ENCODE measurements at regions not wholly inside any gene's neighbourhood (a gene's known extent, or its start where the extent isn't known, plus 50 kb on each side); places are given as distances from the start of the nearest gene placed in this dataset.

- intact Hi-C loops (cut with DNase I) = no loop called here
- ATAC-seq (ENCODE audit: low FRiP score) = no peak
- WGBS, 2 donors = 83 to 88% methylated on average over 7 of the region's 7 CpGs
These were observed 57.9 kb downstream of the PYDC2 start for GRCh38 chr3:191518861-191519260.

DNA sequence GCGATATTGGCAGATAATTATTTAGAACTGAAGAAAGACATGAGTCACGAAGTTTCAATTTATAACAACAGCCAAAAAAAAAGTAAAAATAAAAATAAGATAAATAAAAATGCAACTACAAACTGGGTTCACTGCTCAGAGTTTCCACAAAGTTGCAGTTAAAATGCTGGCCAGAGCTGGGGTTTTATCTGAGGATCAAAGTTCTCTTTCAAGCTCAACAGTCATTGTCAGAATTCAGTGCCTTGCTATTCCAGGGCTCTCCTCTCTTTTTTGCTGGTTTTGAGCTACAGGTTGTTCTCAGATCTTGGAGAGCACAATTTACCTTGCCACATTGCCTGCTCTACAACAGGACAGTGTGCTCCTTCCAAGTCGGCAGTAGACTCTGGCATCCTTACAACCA lies 60.1 kb downstream of the PYDC2 start:
- WGBS, 2 donors = 80 to 86% methylated on average over 3 of the region's 3 CpGs
- Histone ChIP-seq H3K9me3 (ENCODE audit: control insufficient read depth, low read length) (no peaks in the 10 kb centered on the region), H3K27me3 (ENCODE audit: control insufficient read depth in 1 of 2, insufficient read depth in 2 of 2, low read length in 1 of 2) (no peaks in the 10 kb centered on the region), H3K4me3 (ENCODE audit: low read length in 2 of 2) (no peak overlapping the region), H3K27ac (ENCODE audit: low read depth in 1 of 2, low read length in 2 of 2) (no peak overlapping the region), H3K4me1 (ENCODE audit: control insufficient read depth in 1 of 2, insufficient read depth in 2 of 2, low read length in 2 of 2) (no peaks in the 10 kb centered on the region), H3K36me3 (ENCODE audit: control insufficient read depth in 1 of 2, insufficient read depth in 2 of 2, low read length in 1 of 2) (no peaks in the 10 kb centered on the region)
- DNase-seq = no peak
- intact Hi-C loops (cut with DNase I) = no loop called here
- no peak for ATAC-seq (ENCODE audit: low FRiP score)

More at GRCh38 chr3:191518861-191519260, 57.9 kb downstream of the PYDC2 start:
- H3K27me3 ChIP-seq (ENCODE audit: control insufficient read depth in 1 of 2, insufficient read depth in 2 of 2, low read length in 1 of 2) = no peaks in the 10 kb centered on the region
- H3K4me3 ChIP-seq (ENCODE audit: low read length in 2 of 2) = no peak overlapping the region
- no peaks in the 10 kb centered on the region for H3K9me3 ChIP-seq (ENCODE audit: control insufficient read depth, low read length)
- no peak overlapping the region for H3K27ac ChIP-seq (ENCODE audit: low read depth in 1 of 2, low read length in 2 of 2)
- no peaks in the 10 kb centered on the region for H3K4me1 ChIP-seq (ENCODE audit: control insufficient read depth in 1 of 2, insufficient read depth in 2 of 2, low read length in 2 of 2)
- no peaks in the 10 kb centered on the region for H3K36me3 ChIP-seq (ENCODE audit: control insufficient read depth in 1 of 2, insufficient read depth in 2 of 2, low read length in 1 of 2)
- no peak for DNase-seq

DNA sequence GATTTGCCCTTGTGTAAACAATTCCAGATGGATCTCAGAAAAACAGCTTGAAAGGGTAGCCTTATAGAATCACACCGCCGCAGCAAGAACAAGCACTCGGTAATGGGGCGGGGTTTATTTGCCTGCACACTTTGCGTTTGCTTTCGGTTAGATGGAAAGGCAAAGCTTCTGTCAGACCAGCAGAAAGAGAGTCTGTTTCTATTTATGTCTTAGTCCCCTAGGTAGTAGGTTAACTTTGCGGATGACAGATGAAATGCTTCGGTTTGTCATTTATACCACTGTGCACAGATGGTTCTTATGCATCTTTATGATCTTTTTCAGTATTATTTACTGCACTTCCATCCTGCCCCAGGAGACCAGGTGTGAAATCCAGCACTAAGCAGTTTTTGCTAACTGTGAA lies 62.2 kb downstream of the PYDC2 start:
- Histone ChIP-seq H3K36me3 (ENCODE audit: control insufficient read depth in 1 of 2, insufficient read depth in 2 of 2, low read length in 1 of 2) (no peaks in the 10 kb centered on the region), H3K27me3 (ENCODE audit: control insufficient read depth in 1 of 2, insufficient read depth in 2 of 2, low read length in 1 of 2) (no peaks in the 10 kb centered on the region), H3K4me1 (ENCODE audit: control insufficient read depth in 1 of 2, insufficient read depth in 2 of 2, low read length in 2 of 2) (no peaks in the 10 kb centered on the region), H3K27ac (ENCODE audit: low read depth in 1 of 2, low read length in 2 of 2) (no peak overlapping the region), H3K4me3 (ENCODE audit: low read length in 2 of 2) (no peak overlapping the region), H3K9me3 (ENCODE audit: control insufficient read depth, low read length) (no peaks in the 10 kb centered on the region)
- WGBS, 2 donors = 74 to 78% methylated on average over 8 of the region's 8 CpGs
- no peak for DNase-seq
- no peak for ATAC-seq (ENCODE audit: low FRiP score)
- intact Hi-C loops (cut with DNase I) = no loop called here

DNA sequence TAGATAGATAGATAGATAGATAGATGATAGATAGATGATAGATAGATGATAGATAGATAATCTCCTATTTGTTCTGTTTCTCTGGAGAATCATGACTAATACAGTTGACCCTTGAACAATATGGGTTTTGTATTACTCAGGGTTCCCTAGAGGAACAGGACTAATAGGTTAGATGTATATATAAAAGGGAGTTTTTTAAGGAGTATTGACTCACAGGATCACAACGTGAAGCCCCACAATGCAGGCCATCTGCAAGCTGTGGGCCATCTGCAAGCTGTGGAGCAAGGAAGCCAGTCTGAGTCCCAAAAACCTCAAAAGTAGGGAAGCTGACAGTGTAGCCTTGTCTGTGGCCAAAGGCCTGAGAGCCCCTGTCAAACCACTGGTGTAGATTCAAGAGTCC lies 67.6 kb downstream of the PYDC2 start:
- H3K36me3 ChIP-seq (ENCODE audit: control insufficient read depth in 1 of 2, insufficient read depth in 2 of 2, low read length in 1 of 2) = no peaks in the 10 kb centered on the region
- H3K4me1 ChIP-seq (ENCODE audit: control insufficient read depth in 1 of 2, insufficient read depth in 2 of 2, low read length in 2 of 2) = no peaks in the 10 kb centered on the region
- H3K9me3 ChIP-seq (ENCODE audit: control insufficient read depth, low read length) = no peaks in the 10 kb centered on the region
- no peak for DNase-seq
- H3K4me3 ChIP-seq (ENCODE audit: low read length in 2 of 2) = no peak overlapping the region
- WGBS, 2 donors = 59 to 66% methylated on average over 1 of the region's 1 CpG
- intact Hi-C loops (cut with DNase I) = no loop called here
- ATAC-seq (ENCODE audit: low FRiP score) = no peak
- no peaks in the 10 kb centered on the region for H3K27me3 ChIP-seq (ENCODE audit: control insufficient read depth in 1 of 2, insufficient read depth in 2 of 2, low read length in 1 of 2)
- H3K27ac ChIP-seq (ENCODE audit: low read depth in 1 of 2, low read length in 2 of 2) = no peak overlapping the region

GRCh38 chr3:191529992-191530391 lies 69.0 kb downstream of the PYDC2 start:
- no peak for DNase-seq
- no peaks in the 10 kb centered on the region for H3K36me3 ChIP-seq (ENCODE audit: control insufficient read depth in 1 of 2, insufficient read depth in 2 of 2, low read length in 1 of 2)

DNA sequence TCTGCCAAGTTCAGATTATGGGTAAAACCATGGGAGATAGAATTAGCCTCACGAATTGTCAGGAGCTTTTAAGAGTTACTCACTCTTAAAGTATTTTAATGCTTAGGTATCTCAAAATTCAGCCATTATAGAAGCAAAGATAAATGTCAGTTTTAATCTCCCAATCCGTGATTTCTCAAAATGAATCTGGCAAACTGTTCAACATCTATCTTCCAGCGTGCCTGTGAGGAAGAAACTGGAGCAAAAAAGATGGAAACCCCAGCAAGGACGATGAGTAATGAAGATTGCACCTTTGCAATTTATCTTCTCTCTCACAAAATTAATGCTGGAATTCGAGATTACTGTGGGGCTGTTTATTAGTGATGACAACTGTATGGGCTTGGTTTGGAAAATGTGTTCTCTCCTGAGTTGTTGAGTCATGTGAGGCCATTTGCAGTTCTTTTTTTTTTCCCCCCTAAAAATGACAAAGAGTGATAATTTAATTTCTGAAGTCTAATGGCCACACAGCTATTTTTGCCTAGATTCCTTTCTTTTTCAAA lies 70.5 kb downstream of the PYDC2 start:
- H3K27ac ChIP-seq (ENCODE audit: low read depth in 1 of 2, low read length in 2 of 2) = no peak overlapping the region
- no peak overlapping the region for H3K4me3 ChIP-seq (ENCODE audit: low read length in 2 of 2)
- no peaks in the 10 kb centered on the region for H3K4me1 ChIP-seq (ENCODE audit: control insufficient read depth in 1 of 2, insufficient read depth in 2 of 2, low read length in 2 of 2)
- intact Hi-C loops (cut with DNase I) = no loop called here
- DNase-seq = no peak
- no peak for ATAC-seq (ENCODE audit: low FRiP score)
- no peaks in the 10 kb centered on the region for H3K9me3 ChIP-seq (ENCODE audit: control insufficient read depth, low read length)
- no peaks in the 10 kb centered on the region for H3K36me3 ChIP-seq (ENCODE audit: control insufficient read depth in 1 of 2, insufficient read depth in 2 of 2, low read length in 1 of 2)
- WGBS, 2 donors = 58 to 61% methylated on average over 5 of the region's 5 CpGs
- no peaks in the 10 kb centered on the region for H3K27me3 ChIP-seq (ENCODE audit: control insufficient read depth in 1 of 2, insufficient read depth in 2 of 2, low read length in 1 of 2)

More at GRCh38 chr3:191529992-191530391, 69.0 kb downstream of the PYDC2 start:
- Histone ChIP-seq H3K27me3 (ENCODE audit: control insufficient read depth in 1 of 2, insufficient read depth in 2 of 2, low read length in 1 of 2) (no peaks in the 10 kb centered on the region), H3K27ac (ENCODE audit: low read depth in 1 of 2, low read length in 2 of 2) (no peak overlapping the region), H3K4me1 (ENCODE audit: control insufficient read depth in 1 of 2, insufficient read depth in 2 of 2, low read length in 2 of 2) (no peaks in the 10 kb centered on the region), H3K4me3 (ENCODE audit: low read length in 2 of 2) (no peak overlapping the region), H3K9me3 (ENCODE audit: control insufficient read depth, low read length) (no peaks in the 10 kb centered on the region)
- ATAC-seq (ENCODE audit: low FRiP score) = no peak
- intact Hi-C loops (cut with DNase I) = no loop called here
- WGBS, 2 donors = 86 to 91% methylated on average over 5 of the region's 5 CpGs

DNA sequence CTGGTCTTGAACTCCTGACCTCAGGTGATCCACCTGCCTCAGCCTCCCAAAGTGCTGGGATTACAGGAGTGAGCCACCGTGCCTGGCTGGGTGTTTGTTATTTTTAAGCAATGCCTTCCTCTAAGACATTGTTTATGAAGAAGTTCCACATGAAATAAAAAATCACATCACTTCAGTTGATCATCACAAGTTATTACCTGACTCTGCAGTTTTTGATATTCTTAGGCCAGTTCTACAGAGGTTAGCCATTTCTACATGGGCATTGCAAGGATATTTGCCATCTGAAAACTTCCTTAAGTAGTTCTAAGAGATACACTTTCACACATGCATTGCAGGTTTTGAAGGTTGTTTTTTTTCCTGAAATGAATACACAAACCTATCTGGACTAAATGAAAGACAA lies 82.1 kb downstream of the PYDC2 start:
- WGBS, 2 donors = 77 to 83% methylated on average over 1 of the region's 1 CpG
- H3K9me3 ChIP-seq (ENCODE audit: control insufficient read depth, low read length) = no peaks in the 10 kb centered on the region
- no peaks in the 10 kb centered on the region for H3K4me1 ChIP-seq (ENCODE audit: control insufficient read depth in 1 of 2, insufficient read depth in 2 of 2, low read length in 2 of 2)
- DNase-seq (no peak), ATAC-seq (ENCODE audit: low FRiP score) (no peak)
- intact Hi-C loops (cut with DNase I) = no loop called here
- no peak overlapping the region for H3K4me3 ChIP-seq (ENCODE audit: low read length in 2 of 2)
- H3K27me3 ChIP-seq (ENCODE audit: control insufficient read depth in 1 of 2, insufficient read depth in 2 of 2, low read length in 1 of 2) = no peaks in the 10 kb centered on the region
- H3K27ac ChIP-seq (ENCODE audit: low read depth in 1 of 2, low read length in 2 of 2) = no peak overlapping the region
- H3K36me3 ChIP-seq (ENCODE audit: control insufficient read depth in 1 of 2, insufficient read depth in 2 of 2, low read length in 1 of 2) = no peaks in the 10 kb centered on the region

DNA sequence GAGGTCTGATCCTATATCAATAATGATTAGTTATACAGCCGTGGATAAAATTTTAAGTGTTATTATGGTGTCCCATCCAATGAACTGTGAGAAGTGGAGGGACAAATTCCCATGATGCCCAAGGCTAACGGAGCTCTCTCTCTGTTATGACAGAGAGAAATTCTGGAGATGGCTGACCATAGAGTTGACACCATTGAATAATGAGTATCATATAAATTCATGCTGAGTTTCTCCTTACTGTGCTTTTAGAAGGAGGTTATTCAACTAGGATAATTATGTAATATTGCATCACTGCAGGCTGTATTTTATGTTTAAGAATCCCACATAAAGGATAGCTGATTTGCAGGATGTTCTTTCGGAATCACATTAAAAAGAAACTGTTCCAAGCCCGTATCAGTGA lies 82.9 kb downstream of the PYDC2 start:
- no peak for DNase-seq
- Histone ChIP-seq H3K4me1 (ENCODE audit: control insufficient read depth in 1 of 2, insufficient read depth in 2 of 2, low read length in 2 of 2) (no peaks in the 10 kb centered on the region), H3K27me3 (ENCODE audit: control insufficient read depth in 1 of 2, insufficient read depth in 2 of 2, low read length in 1 of 2) (no peaks in the 10 kb centered on the region), H3K9me3 (ENCODE audit: control insufficient read depth, low read length) (no peaks in the 10 kb centered on the region), H3K36me3 (ENCODE audit: control insufficient read depth in 1 of 2, insufficient read depth in 2 of 2, low read length in 1 of 2) (no peaks in the 10 kb centered on the region), H3K27ac (ENCODE audit: low read depth in 1 of 2, low read length in 2 of 2) (no peak overlapping the region), H3K4me3 (ENCODE audit: low read length in 2 of 2) (no peak overlapping the region)
- WGBS, 2 donors = 81 to 86% methylated on average over 4 of the region's 4 CpGs
- ATAC-seq (ENCODE audit: low FRiP score) = no peak
- intact Hi-C loops (cut with DNase I) = no loop called here

DNA sequence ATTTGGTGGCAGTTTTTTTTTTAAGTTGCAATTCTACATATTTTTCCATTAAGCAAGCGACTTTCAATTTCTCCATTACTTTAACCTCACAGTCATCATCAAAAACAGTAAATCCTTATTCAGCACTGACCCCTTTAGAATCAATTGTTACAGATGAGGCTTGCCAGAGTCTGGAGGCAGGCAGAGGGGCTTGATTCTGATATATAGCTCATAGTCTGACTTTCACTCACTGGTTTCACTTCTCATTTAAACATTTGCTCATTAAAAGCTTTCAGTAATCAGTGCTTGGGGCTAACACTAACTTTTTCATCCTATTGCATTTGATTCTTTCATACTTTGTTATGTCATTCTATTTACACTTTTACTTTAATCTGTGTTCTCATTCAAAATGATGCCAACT lies 88.4 kb downstream of the PYDC2 start:
- no peak for ATAC-seq (ENCODE audit: low FRiP score)
- Histone ChIP-seq H3K4me1 (ENCODE audit: control insufficient read depth in 1 of 2, insufficient read depth in 2 of 2, low read length in 2 of 2) (no peaks in the 10 kb centered on the region), H3K27ac (ENCODE audit: low read depth in 1 of 2, low read length in 2 of 2) (no peak overlapping the region), H3K27me3 (ENCODE audit: control insufficient read depth in 1 of 2, insufficient read depth in 2 of 2, low read length in 1 of 2) (no peaks in the 10 kb centered on the region), H3K4me3 (ENCODE audit: low read length in 2 of 2) (no peak overlapping the region), H3K36me3 (ENCODE audit: control insufficient read depth in 1 of 2, insufficient read depth in 2 of 2, low read length in 1 of 2) (no peaks in the 10 kb centered on the region), H3K9me3 (ENCODE audit: control insufficient read depth, low read length) (no peaks in the 10 kb centered on the region)
- DNase-seq = no peak
- intact Hi-C loops (cut with DNase I) = no loop called here
- 74 to 81% methylated on average over 1 of the region's 1 CpG for WGBS, 2 donors

Measured in aorta (tissue), 5 donors.